ENCODE measurements at regions not wholly inside any gene's neighbourhood (a gene's known extent, or its start where the extent isn't known, plus 50 kb on each side); places are given as distances from the start of the nearest gene placed in this dataset.

DNA sequence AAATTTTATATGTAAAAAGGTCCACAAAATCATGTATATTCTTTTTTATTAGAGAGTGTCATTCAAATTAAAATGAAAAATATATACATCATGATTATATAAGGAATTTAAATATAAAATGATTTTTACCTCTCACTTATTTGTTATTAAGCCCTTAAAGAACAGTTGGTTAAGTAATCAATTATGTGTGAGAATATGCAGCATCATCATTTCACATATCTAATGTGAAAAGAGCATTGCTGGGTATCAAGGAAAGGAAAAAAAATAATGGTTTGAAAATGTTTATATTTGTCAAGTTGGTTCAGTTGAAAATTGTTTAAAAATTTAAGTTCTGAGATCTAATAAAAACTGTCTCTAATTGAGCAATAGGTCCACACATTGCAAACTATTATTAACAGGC lies 363.6 kb upstream of the GRM3 start:
- TF ChIP-seq, protein P1, sequence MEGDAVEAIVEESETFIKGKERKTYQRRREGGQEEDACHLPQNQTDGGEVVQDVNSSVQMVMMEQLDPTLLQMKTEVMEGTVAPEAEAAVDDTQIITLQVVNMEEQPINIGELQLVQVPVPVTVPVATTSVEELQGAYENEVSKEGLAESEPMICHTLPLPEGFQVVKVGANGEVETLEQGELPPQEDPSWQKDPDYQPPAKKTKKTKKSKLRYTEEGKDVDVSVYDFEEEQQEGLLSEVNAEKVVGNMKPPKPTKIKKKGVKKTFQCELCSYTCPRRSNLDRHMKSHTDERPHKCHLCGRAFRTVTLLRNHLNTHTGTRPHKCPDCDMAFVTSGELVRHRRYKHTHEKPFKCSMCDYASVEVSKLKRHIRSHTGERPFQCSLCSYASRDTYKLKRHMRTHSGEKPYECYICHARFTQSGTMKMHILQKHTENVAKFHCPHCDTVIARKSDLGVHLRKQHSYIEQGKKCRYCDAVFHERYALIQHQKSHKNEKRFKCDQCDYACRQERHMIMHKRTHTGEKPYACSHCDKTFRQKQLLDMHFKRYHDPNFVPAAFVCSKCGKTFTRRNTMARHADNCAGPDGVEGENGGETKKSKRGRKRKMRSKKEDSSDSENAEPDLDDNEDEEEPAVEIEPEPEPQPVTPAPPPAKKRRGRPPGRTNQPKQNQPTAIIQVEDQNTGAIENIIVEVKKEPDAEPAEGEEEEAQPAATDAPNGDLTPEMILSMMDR (IDR thresholded peaks at IDR 0.05), result no peak
- TF ChIP-seq POLR2A (IDR thresholded peaks at IDR 0.05), result no peak
